ENCODE measurements at regions not wholly inside any gene's neighbourhood (a gene's known extent, or its start where the extent isn't known, plus 50 kb on each side); places are given as distances from the start of the nearest gene placed in this dataset.

GRCh38 chr5:171580502-171581265, 161.2 kb downstream of the FGF18 start:
- intact Hi-C loops (cut with DNase I): no loop called here
- H3K27ac ChIP-seq: no peak overlapping the region

GRCh38 chr5:171581781-171582180, 162.3 kb downstream of the FGF18 start:
- H3K9me3 ChIP-seq: no peaks in the 10 kb centered on the region
- H3K27ac ChIP-seq: no peak overlapping the region
- no peaks in the 10 kb centered on the region for H3K27me3 ChIP-seq
- DNase-seq (ENCODE audit: low spot score in 2 of 2): no peak
- intact Hi-C loops (cut with DNase I): no loop called here
- no peak overlapping the region for H3K4me3 ChIP-seq
- H3K36me3 ChIP-seq: no peaks in the 10 kb centered on the region
- H3K4me1 ChIP-seq: no peaks in the 10 kb centered on the region
- TF ChIP-seq CTCF (IDR thresholded peaks at IDR 0.05): no peak

More at GRCh38 chr5:171580502-171581265, 161.2 kb downstream of the FGF18 start:
- Histone ChIP-seq H3K36me3 (no peaks in the 10 kb centered on the region), H3K4me3 (no peak overlapping the region), H3K4me1 (no peaks in the 10 kb centered on the region), H3K27me3 (no peaks in the 10 kb centered on the region), H3K9me3 (no peaks in the 10 kb centered on the region)
- DNase-seq (ENCODE audit: low spot score in 2 of 2): no peak
- TF ChIP-seq CTCF (IDR thresholded peaks at IDR 0.05): no peak

GRCh38 chr5:171582849-171583248, 163.4 kb downstream of the FGF18 start:
- intact Hi-C loops (cut with DNase I): no loop called here

GRCh38 chr5:171585981-171586380, 166.5 kb downstream of the FGF18 start:
- no peak for DNase-seq (ENCODE audit: low spot score in 2 of 2)
- H3K9me3 ChIP-seq: no peaks in the 10 kb centered on the region
- intact Hi-C loops (cut with DNase I): no loop called here
- no peaks in the 10 kb centered on the region for H3K4me1 ChIP-seq
- TF ChIP-seq CTCF (IDR thresholded peaks at IDR 0.05): no peak
- no peaks in the 10 kb centered on the region for H3K27me3 ChIP-seq
- H3K27ac ChIP-seq: no peak overlapping the region
- H3K4me3 ChIP-seq: no peak overlapping the region
- H3K36me3 ChIP-seq: no peaks in the 10 kb centered on the region

More at GRCh38 chr5:171582849-171583248, 163.4 kb downstream of the FGF18 start:
- Histone ChIP-seq H3K36me3 (no peaks in the 10 kb centered on the region), H3K27me3 (no peaks in the 10 kb centered on the region), H3K4me3 (no peak overlapping the region), H3K27ac (no peak overlapping the region), H3K4me1 (no peaks in the 10 kb centered on the region), H3K9me3 (no peaks in the 10 kb centered on the region)
- no peak for TF ChIP-seq CTCF (IDR thresholded peaks at IDR 0.05)
- DNase-seq (ENCODE audit: low spot score in 2 of 2): no peak

- DNase-seq (ENCODE audit: low spot score in 2 of 2): no peak
- no peaks in the 10 kb centered on the region for H3K36me3 ChIP-seq
- H3K9me3 ChIP-seq: no peaks in the 10 kb centered on the region
- H3K27ac ChIP-seq: no peak overlapping the region
- no peaks in the 10 kb centered on the region for H3K27me3 ChIP-seq
- H3K4me1 ChIP-seq: no peaks in the 10 kb centered on the region
- intact Hi-C loops (cut with DNase I): no loop called here
- no peak for TF ChIP-seq CTCF (IDR thresholded peaks at IDR 0.05)
- H3K4me3 ChIP-seq: no peak overlapping the region
Observed at GRCh38 chr5:171586436-171586835, 167.0 kb downstream of the FGF18 start.

All from ascending aorta (tissue), 2 donors.